Adrenal gland (tissue), 9 donors: ENCODE measurements at regions not wholly inside any gene's neighbourhood (a gene's known extent, or its start where the extent isn't known, plus 50 kb on each side); places are given as distances from the start of the nearest gene placed in this dataset.

Experiments used
- DNase-seq, 7 donors: peaks; one replicate each; pipeline ENCODE4 v3.0.0-alpha.2; 2019 to 2020
- H3K27ac ChIP-seq, 5 donors: fragments of 200-600 bp; sonication (generic) in 4 of 5; 1 replicate in 3 of 5; 2 replicates in 2 of 5; pipeline versions ENCODE4 v1.5.1 to v1.8.0; 2016 to 2020; ENCODE audit warnings: mild to moderate bottlenecking in 1 of 5
- H3K27me3 ChIP-seq: fragments of 200-600 bp; 2 replicates; pipeline ENCODE4 v1.8.0; 2021
- H3K36me3 ChIP-seq, 2 donors: fragments of 200-600 bp; replicated peaks in 1 of 2; 1 replicate in 1 of 2; 2 replicates in 1 of 2; pipeline versions ENCODE4 v1.5.1 to v1.8.0; 2018 to 2022
- H3K4me1 ChIP-seq, 2 donors: fragments of 200-600 bp; replicated peaks in 1 of 2; 1 replicate in 1 of 2; 2 replicates in 1 of 2; pipeline versions ENCODE4 v1.5.1 to v1.8.0; 2018 to 2021
- H3K4me3 ChIP-seq, 4 donors: fragments of 200-600 bp; sonication (generic) in 3 of 4; one replicate each; pipeline ENCODE4 v1.5.1; 2016 to 2018
- H3K9me3 ChIP-seq, 3 donors: fragments of 200-600 bp; sonication (generic) in 1 of 3; replicated peaks in 1 of 3; 1 replicate in 2 of 3; 2 replicates in 1 of 3; pipeline versions ENCODE4 v1.5.1 to v1.8.0; 2016 to 2021
- CTCF ChIP-seq, 6 experiments: fragments of 450-650 bp in 4 of 6; fragments of 200-600 bp in 2 of 6; sonication (generic) in 1 of 6; IDR thresholded peaks; 1 replicate in 5 of 6; 2 replicates in 1 of 6; pipeline versions ENCODE4 v1.5.1 to v1.8.0; 2016 to 2021; ENCODE audit warnings: antibody characterized with exemption in 6 of 6, mild to moderate bottlenecking in 2 of 6, moderate library complexity in 1 of 6
- POLR2A ChIP-seq, 2 donors: fragments of 450-650 bp; IDR thresholded peaks; one replicate each; pipeline ENCODE4 v1.6.1; 2017; ENCODE audit warnings: antibody characterized with exemption in 2 of 2, mild to moderate bottlenecking in 2 of 2, moderate library complexity in 1 of 2
- WGBS, 4 donors: extraction: QIAGEN DNeasy Blood & Tissue Kit in 2 of 4; methylation state at CpG; one replicate each; pipeline versions ENCODE4 v1.1.5 to v1.1.7; 2013 to 2017; 5-methylcytosine and 5-hydroxymethylcytosine counted together
- intact Hi-C, 2 donors: fragments of 100-400 bp; cut with DNase I; formaldehyde crosslinking; loops; one replicate each; pipeline versions ENCODE4 v1.14.1 to v1.15.0; 2022 to 2023
- donor health status: healthy with polysubstance abuse.
- donor health status: Bipolar disorder and iron deficiency.
- donor health status: DM: yes; HTN: yes; CAD: no.
- donor health status: DM: no; HTN: no; CAD: no.
- donor health status: DM: no; HTN: no; CAD: no.

- no peaks in the 10 kb centered on the region for H3K9me3 ChIP-seq
- DNase-seq = peak in 1 of 7 donors; percentile 24
- no peaks in the 10 kb centered on the region for H3K36me3 ChIP-seq
- WGBS, 4 donors = 81 to 92% (median 88%) methylated on average over 11 of the region's 11 CpGs
- H3K4me3 ChIP-seq = no peak overlapping the region
- no peaks in the 10 kb centered on the region for H3K4me1 ChIP-seq
- intact Hi-C loops = loop anchor here in 1 of 2 donors (10.0 kb wide), 2 partner anchors 468 to 948 kb away; no protein-coding TSS in a partner anchor
- H3K27me3 ChIP-seq = no peaks in the 10 kb centered on the region
- no peak for TF ChIP-seq POLR2A (IDR thresholded peaks at IDR 0.05)
- TF ChIP-seq CTCF (IDR thresholded peaks at IDR 0.05) = no peak
- H3K27ac ChIP-seq = no peak overlapping the region
Observed at GRCh38 chr7:50207251-50207564, 97.3 kb upstream of the IKZF1 start.

- Histone ChIP-seq H3K9me3 (no peaks in the 10 kb centered on the region), H3K4me1 (no peaks in the 10 kb centered on the region), H3K27me3 (no peaks in the 10 kb centered on the region), H3K27ac (no peak overlapping the region), H3K4me3 (no peak overlapping the region), H3K36me3 (no peaks in the 10 kb centered on the region)
- intact Hi-C loops = loop anchor here in 1 of 2 donors (10.0 kb wide), 2 partner anchors 468 to 948 kb away; no protein-coding TSS in a partner anchor
- peak in 4 of 7 donors; percentile 25 to 56 (median 38) for DNase-seq
- no peak for TF ChIP-seq CTCF (IDR thresholded peaks at IDR 0.05)
- no peak for TF ChIP-seq POLR2A (IDR thresholded peaks at IDR 0.05)
- 63 to 86% (median 72%) methylated on average over 12 to 21 of the region's 21 CpGs for WGBS, 4 donors
Observed at GRCh38 chr7:50206453-50207250, 97.9 kb upstream of the IKZF1 start.

- no peak overlapping the region for H3K4me3 ChIP-seq
- H3K9me3 ChIP-seq = no peaks in the 10 kb centered on the region
- TF ChIP-seq CTCF (IDR thresholded peaks at IDR 0.05) = no peak
- no peak for TF ChIP-seq POLR2A (IDR thresholded peaks at IDR 0.05)
- intact Hi-C loops = loop anchor here in 1 of 2 donors (10.0 kb wide), 2 partner anchors 470 to 950 kb away; no protein-coding TSS in a partner anchor
- no peaks in the 10 kb centered on the region for H3K36me3 ChIP-seq
- WGBS, 4 donors = 28 to 54% (median 41%) methylated on average over 5 to 7 of the region's 7 CpGs
- no peaks in the 10 kb centered on the region for H3K4me1 ChIP-seq
- DNase-seq = no peak
- no peak overlapping the region for H3K27ac ChIP-seq
- no peaks in the 10 kb centered on the region for H3K27me3 ChIP-seq
Observed at GRCh38 chr7:50205011-50205410, 99.5 kb upstream of the IKZF1 start.

GRCh38 chr7:50204581-50204980, 99.9 kb upstream of the IKZF1 start:
- DNase-seq = peak in 1 of 7 donors; percentile 4
- 44 to 56% (median 53%) methylated on average over 5 of the region's 5 CpGs for WGBS, 4 donors
- Histone ChIP-seq H3K27me3 (no peaks in the 10 kb centered on the region), H3K36me3 (no peaks in the 10 kb centered on the region), H3K4me1 (no peaks in the 10 kb centered on the region), H3K27ac (no peak overlapping the region), H3K4me3 (no peak overlapping the region), H3K9me3 (no peaks in the 10 kb centered on the region)
- intact Hi-C loops = loop anchor here in 1 of 2 donors (10.0 kb wide), 2 partner anchors 470 to 950 kb away; no protein-coding TSS in a partner anchor
- TF ChIP-seq CTCF (IDR thresholded peaks at IDR 0.05) (no peak), POLR2A (IDR thresholded peaks at IDR 0.05) (no peak)
